ENCODE measurements at regions not wholly inside any gene's neighbourhood (a gene's known extent, or its start where the extent isn't known, plus 50 kb on each side); places are given as distances from the start of the nearest gene placed in this dataset.
A peak's percentile ranks its signal among the peaks of the same experiment; 100 is the strongest.

DNA sequence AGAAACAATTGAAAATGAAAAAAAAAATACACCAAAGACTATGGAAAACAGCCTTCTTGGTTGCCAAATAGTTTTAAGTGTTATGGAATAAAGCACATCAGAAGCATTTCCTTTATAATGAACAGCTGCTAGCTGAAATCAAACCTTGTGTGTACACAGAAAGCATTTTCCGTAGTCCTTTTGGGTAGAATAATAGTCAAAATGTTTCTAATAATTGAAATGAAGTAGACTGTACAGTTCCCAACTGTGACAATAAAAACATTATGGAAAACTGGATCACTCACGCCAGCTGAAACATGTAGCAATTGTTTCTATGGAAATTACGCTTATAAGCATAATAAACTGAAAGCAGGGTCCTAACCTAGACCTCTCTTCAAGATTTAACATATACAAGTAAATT, 856.3 kb upstream of the B3GALT2 start:
- H3K4me1 Mint-ChIP-seq: peaks cover 7 to 24% (median 14%) of the 10 kb centered on the region in 3 donors
- no peaks in the 10 kb centered on the region for H3K27me3 ChIP-seq (ENCODE audit: insufficient read depth, low read length, poor library complexity, severe bottlenecking)
- DNase-seq: no peak
- H3K9me3 Mint-ChIP-seq: no peaks in the 10 kb centered on the region
- no peaks in the 10 kb centered on the region for H3K9me3 ChIP-seq (ENCODE audit: low read length)
- ChIA-PET POLR2A (no interaction called here), CTCF (no interaction called here)
- no peak overlapping the region for H3K4me3 ChIP-seq (ENCODE audit: low read length)
- H3K36me3 Mint-ChIP-seq: peaks cover 0 to 2% (median 0%) of the 10 kb centered on the region in 3 donors
- no peak overlapping the region for H3K4me3 Mint-ChIP-seq
- no peaks in the 10 kb centered on the region for H3K27me3 Mint-ChIP-seq
- H3K4me1 ChIP-seq (ENCODE audit: insufficient read depth, low read length): peaks cover 25% of the 10 kb centered on the region
- no peak overlapping the region for H3K27ac ChIP-seq (ENCODE audit: low read depth, low read length)
- no peaks in the 10 kb centered on the region for H3K36me3 ChIP-seq (ENCODE audit: insufficient read depth, low read length)
- H3K27ac Mint-ChIP-seq: no peak overlapping the region

DNA sequence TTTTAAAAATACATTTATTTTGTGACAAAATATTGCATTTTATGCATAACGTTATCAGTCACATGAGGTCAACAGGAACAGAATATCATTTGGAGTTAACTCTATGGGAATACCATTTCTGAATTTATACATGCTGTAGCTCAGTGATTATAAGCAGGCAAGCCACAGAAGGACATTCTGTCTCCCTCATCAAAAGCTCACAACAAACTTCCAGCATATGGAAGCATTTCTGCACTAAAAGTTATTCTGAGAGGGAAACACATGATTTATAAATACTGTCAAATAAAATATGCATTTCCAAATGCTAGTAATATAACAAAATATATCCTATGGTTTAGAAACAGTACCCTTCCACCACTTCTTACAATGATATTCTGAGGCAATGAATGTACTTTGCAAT, 854.1 kb upstream of the B3GALT2 start:
- no peak overlapping the region for H3K4me3 Mint-ChIP-seq
- no peak for DNase-seq
- Histone ChIP-seq H3K27me3 (ENCODE audit: insufficient read depth, low read length, poor library complexity, severe bottlenecking) (no peaks in the 10 kb centered on the region), H3K36me3 (ENCODE audit: insufficient read depth, low read length) (no peaks in the 10 kb centered on the region), H3K27ac (ENCODE audit: low read depth, low read length) (no peak overlapping the region), H3K4me3 (ENCODE audit: low read length) (no peak overlapping the region), H3K4me1 (ENCODE audit: insufficient read depth, low read length) (peaks cover 25% of the 10 kb centered on the region), H3K9me3 (ENCODE audit: low read length) (no peaks in the 10 kb centered on the region)
- no peak overlapping the region for H3K27ac Mint-ChIP-seq
- ChIA-PET CTCF (interaction anchor here (1.1 kb wide), 1 partner anchor 9 kb away, joined by 3 read pairs; no protein-coding TSS in a partner anchor), POLR2A (interaction anchor here (0.5 kb wide), 1 partner anchor 274 kb away, joined by 3 read pairs; no protein-coding TSS in a partner anchor)
- H3K4me1 Mint-ChIP-seq: peaks cover 7 to 24% (median 14%) of the 10 kb centered on the region in 3 donors
- H3K27me3 Mint-ChIP-seq: no peaks in the 10 kb centered on the region
- H3K9me3 Mint-ChIP-seq: peaks cover 0 to 4% (median 2%) of the 10 kb centered on the region in 5 donors
- peaks cover 0 to 2% (median 1%) of the 10 kb centered on the region in 3 donors for H3K36me3 Mint-ChIP-seq

DNA sequence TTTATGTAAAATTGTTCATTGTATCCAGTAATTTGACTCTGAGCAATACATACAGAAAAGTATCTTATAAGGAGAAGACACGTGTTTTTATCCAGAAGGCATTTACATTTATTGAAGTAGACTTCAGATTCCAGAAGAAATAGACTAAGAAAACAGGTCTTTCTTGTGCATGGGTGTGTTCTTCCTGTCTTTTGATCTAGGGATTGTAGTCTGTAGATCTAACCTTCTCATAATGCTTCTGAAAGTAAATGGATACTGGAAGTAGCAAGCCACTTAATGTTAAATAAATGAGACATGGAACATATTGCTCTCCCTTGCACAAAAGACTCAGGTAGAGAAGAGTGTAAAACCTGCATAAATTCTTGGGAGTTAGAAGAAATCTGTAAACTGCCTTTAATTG, 853.2 kb upstream of the B3GALT2 start:
- Mint-ChIP-seq H3K9me3 (peaks cover 0 to 8% (median 4%) of the 10 kb centered on the region in 5 donors), H3K27me3 (no peaks in the 10 kb centered on the region), H3K27ac (no peak overlapping the region), H3K4me1 (peaks cover 6 to 16% (median 11%) of the 10 kb centered on the region in 3 donors), H3K36me3 (peaks cover 0 to 7% (median 3%) of the 10 kb centered on the region in 3 donors), H3K4me3 (peak overlapping the region in 2 of 7 donors; percentile 2 to 22)
- POLR2A ChIA-PET: no interaction called here
- H3K9me3 ChIP-seq (ENCODE audit: low read length): no peaks in the 10 kb centered on the region
- no peak overlapping the region for H3K4me3 ChIP-seq (ENCODE audit: low read length)
- H3K36me3 ChIP-seq (ENCODE audit: insufficient read depth, low read length): no peaks in the 10 kb centered on the region
- H3K27me3 ChIP-seq (ENCODE audit: insufficient read depth, low read length, poor library complexity, severe bottlenecking): no peaks in the 10 kb centered on the region
- H3K4me1 ChIP-seq (ENCODE audit: insufficient read depth, low read length): peaks cover 21% of the 10 kb centered on the region
- H3K27ac ChIP-seq (ENCODE audit: low read depth, low read length): no peak overlapping the region
- CTCF ChIA-PET: no interaction called here
- peak in 1 of 5 donors; percentile 13 for DNase-seq

DNA sequence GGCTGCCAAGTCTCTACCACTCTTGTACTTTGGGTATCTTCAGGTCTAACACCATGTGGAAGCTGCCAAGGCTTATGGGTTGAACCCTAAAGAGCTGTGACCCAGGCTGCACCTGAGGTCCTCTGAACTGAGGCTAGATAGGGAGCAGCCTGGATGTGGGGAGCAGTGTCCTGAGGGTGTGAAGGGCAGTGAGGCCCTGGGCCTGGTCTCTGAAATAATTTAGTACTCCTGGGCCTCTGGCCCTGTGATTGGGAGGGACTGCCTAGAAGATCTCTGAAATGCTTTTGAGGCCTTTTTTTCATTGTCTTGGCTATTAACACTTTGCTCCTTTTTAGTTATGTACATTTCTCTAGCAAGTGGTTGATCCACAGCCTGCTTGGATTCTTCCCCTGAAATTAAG, 847.2 kb upstream of the B3GALT2 start:
- Histone ChIP-seq H3K9me3 (ENCODE audit: low read length) (peaks cover 3% of the 10 kb centered on the region), H3K27me3 (ENCODE audit: insufficient read depth, low read length, poor library complexity, severe bottlenecking) (no peaks in the 10 kb centered on the region), H3K36me3 (ENCODE audit: insufficient read depth, low read length) (no peaks in the 10 kb centered on the region), H3K4me1 (ENCODE audit: insufficient read depth, low read length) (peaks cover 1% of the 10 kb centered on the region), H3K27ac (ENCODE audit: low read depth, low read length) (no peak overlapping the region), H3K4me3 (ENCODE audit: low read length) (no peak overlapping the region)
- CTCF ChIA-PET: no interaction called here
- peak overlapping the region in 1 of 8 donors; percentile 54 for H3K27ac Mint-ChIP-seq
- H3K27me3 Mint-ChIP-seq: no peaks in the 10 kb centered on the region
- H3K4me3 Mint-ChIP-seq: no peak overlapping the region
- no peak for DNase-seq
- POLR2A ChIA-PET: no interaction called here
- peaks cover 5 to 26% (median 21%) of the 10 kb centered on the region in 5 donors for H3K9me3 Mint-ChIP-seq
- H3K4me1 Mint-ChIP-seq: no peaks in the 10 kb centered on the region
- H3K36me3 Mint-ChIP-seq: peaks cover 0 to 42% (median 6%) of the 10 kb centered on the region in 3 donors

- Histone ChIP-seq H3K27ac (ENCODE audit: low read depth, low read length) (no peak overlapping the region), H3K36me3 (ENCODE audit: insufficient read depth, low read length) (no peaks in the 10 kb centered on the region), H3K4me1 (ENCODE audit: insufficient read depth, low read length) (no peaks in the 10 kb centered on the region), H3K9me3 (ENCODE audit: low read length) (no peaks in the 10 kb centered on the region), H3K27me3 (ENCODE audit: insufficient read depth, low read length, poor library complexity, severe bottlenecking) (no peaks in the 10 kb centered on the region), H3K4me3 (ENCODE audit: low read length) (no peak overlapping the region)
- no peaks in the 10 kb centered on the region for H3K27me3 Mint-ChIP-seq
- H3K9me3 Mint-ChIP-seq: peaks cover 0 to 12% (median 7%) of the 10 kb centered on the region in 5 donors
- CTCF ChIA-PET: interaction anchor here (0.6 kb wide), 1 partner anchor 49 kb away, joined by 3 read pairs; no protein-coding TSS in a partner anchor
- H3K4me1 Mint-ChIP-seq: no peaks in the 10 kb centered on the region
- H3K4me3 Mint-ChIP-seq: no peak overlapping the region
- peak overlapping the region in 2 of 8 donors; percentile 12 to 78 for H3K27ac Mint-ChIP-seq
- H3K36me3 Mint-ChIP-seq: peaks cover 0 to 31% (median 6%) of the 10 kb centered on the region in 3 donors
- POLR2A ChIA-PET: no interaction called here
- no peak for DNase-seq
Measured at GRCh38 chr1:194028002-194028401, 841.6 kb upstream of the B3GALT2 start.

DNA sequence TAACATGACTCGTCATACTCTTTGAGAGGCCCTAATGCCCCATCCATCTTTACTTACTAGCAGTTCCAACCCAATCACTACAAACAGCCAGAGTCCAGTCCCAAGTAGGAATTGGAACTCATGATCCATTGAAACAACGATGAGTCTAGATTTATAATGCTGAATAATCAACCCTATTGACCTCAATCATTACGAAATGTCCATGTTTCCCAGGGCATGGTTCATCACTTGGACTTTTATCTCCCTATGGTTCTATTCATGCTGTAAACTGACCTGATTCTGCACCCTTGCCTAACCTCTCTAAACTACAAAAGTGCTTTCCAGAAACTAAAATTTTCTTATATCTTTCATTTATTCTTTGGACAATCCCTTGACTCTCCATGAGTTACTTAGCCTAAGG, 840.0 kb upstream of the B3GALT2 start:
- Histone ChIP-seq H3K36me3 (ENCODE audit: insufficient read depth, low read length) (no peaks in the 10 kb centered on the region), H3K9me3 (ENCODE audit: low read length) (no peaks in the 10 kb centered on the region), H3K27ac (ENCODE audit: low read depth, low read length) (no peak overlapping the region), H3K4me3 (ENCODE audit: low read length) (no peak overlapping the region), H3K4me1 (ENCODE audit: insufficient read depth, low read length) (no peaks in the 10 kb centered on the region), H3K27me3 (ENCODE audit: insufficient read depth, low read length, poor library complexity, severe bottlenecking) (no peaks in the 10 kb centered on the region)
- Mint-ChIP-seq H3K27ac (peak overlapping the region in 1 of 8 donors; percentile 28), H3K36me3 (peaks cover 0 to 21% (median 6%) of the 10 kb centered on the region in 3 donors), H3K4me3 (no peak overlapping the region), H3K9me3 (peaks cover 0 to 4% (median 0%) of the 10 kb centered on the region in 5 donors), H3K4me1 (no peaks in the 10 kb centered on the region), H3K27me3 (peaks cover 0 to 1% of the 10 kb centered on the region in 2 donors)
- no peak for DNase-seq
- CTCF ChIA-PET: no interaction called here
- POLR2A ChIA-PET: no interaction called here

DNA sequence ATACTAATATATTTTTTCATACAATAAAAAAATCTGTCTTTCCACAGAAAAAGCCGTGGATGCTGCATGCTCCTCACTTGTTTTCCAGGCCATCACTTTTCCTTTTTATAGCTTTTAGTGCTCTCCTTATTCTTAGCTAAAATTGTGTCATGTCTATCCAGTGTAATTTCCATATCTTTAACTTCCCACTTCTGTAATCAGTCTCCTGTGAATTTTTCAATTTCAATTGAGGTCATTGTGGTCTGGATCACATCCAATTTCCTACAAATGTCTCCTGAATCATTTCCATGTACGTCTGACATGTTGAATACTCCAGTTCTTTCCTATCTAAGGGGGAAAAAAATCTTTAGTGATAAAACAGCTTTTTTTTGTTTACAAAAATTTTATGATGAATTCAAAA, 838.2 kb upstream of the B3GALT2 start:
- no peak overlapping the region for H3K4me3 Mint-ChIP-seq
- no peak overlapping the region for H3K27ac Mint-ChIP-seq
- no peak for DNase-seq
- CTCF ChIA-PET: no interaction called here
- peaks cover 0 to 2% of the 10 kb centered on the region in 2 donors for H3K27me3 Mint-ChIP-seq
- H3K27ac ChIP-seq (ENCODE audit: low read depth, low read length): no peak overlapping the region
- no peak overlapping the region for H3K4me3 ChIP-seq (ENCODE audit: low read length)
- H3K36me3 Mint-ChIP-seq: peaks cover 0 to 19% (median 6%) of the 10 kb centered on the region in 3 donors
- POLR2A ChIA-PET: no interaction called here
- no peaks in the 10 kb centered on the region for H3K36me3 ChIP-seq (ENCODE audit: insufficient read depth, low read length)
- no peaks in the 10 kb centered on the region for H3K27me3 ChIP-seq (ENCODE audit: insufficient read depth, low read length, poor library complexity, severe bottlenecking)
- no peaks in the 10 kb centered on the region for H3K4me1 Mint-ChIP-seq
- H3K4me1 ChIP-seq (ENCODE audit: insufficient read depth, low read length): no peaks in the 10 kb centered on the region
- no peaks in the 10 kb centered on the region for H3K9me3 ChIP-seq (ENCODE audit: low read length)
- H3K9me3 Mint-ChIP-seq: peaks cover 0 to 4% (median 0%) of the 10 kb centered on the region in 5 donors

GRCh38 chr1:194014014-194014413, 827.6 kb upstream of the B3GALT2 start:
- Mint-ChIP-seq H3K4me1 (no peaks in the 10 kb centered on the region), H3K36me3 (peaks cover 0 to 28% (median 2%) of the 10 kb centered on the region in 3 donors), H3K4me3 (no peak overlapping the region), H3K9me3 (peaks cover 0 to 9% (median 5%) of the 10 kb centered on the region in 5 donors), H3K27ac (no peak overlapping the region), H3K27me3 (no peaks in the 10 kb centered on the region)
- Histone ChIP-seq H3K27ac (ENCODE audit: low read depth, low read length) (no peak overlapping the region), H3K27me3 (ENCODE audit: insufficient read depth, low read length, poor library complexity, severe bottlenecking) (no peaks in the 10 kb centered on the region), H3K4me3 (ENCODE audit: low read length) (no peak overlapping the region), H3K4me1 (ENCODE audit: insufficient read depth, low read length) (no peaks in the 10 kb centered on the region), H3K36me3 (ENCODE audit: insufficient read depth, low read length) (no peaks in the 10 kb centered on the region), H3K9me3 (ENCODE audit: low read length) (no peaks in the 10 kb centered on the region)
- no peak for DNase-seq
- ChIA-PET CTCF (no interaction called here), POLR2A (no interaction called here)
